Keratinocyte (primary cell): ENCODE measurements at regions not wholly inside any gene's neighbourhood (a gene's known extent, or its start where the extent isn't known, plus 50 kb on each side); places are given as distances from the start of the nearest gene placed in this dataset.

Source experiments
- CTCF ChIP-seq, 3 experiments: IDR thresholded peaks in 1 of 3; conservative IDR thresholded peaks in 1 of 3; optimal IDR thresholded peaks in 1 of 3; 2 replicates in 2 of 3; 3 replicates in 1 of 3; pipeline versions ENCODE3 to v1.5.1; 2011; ENCODE audit warnings: low read length in 3 of 3, mild to moderate bottlenecking in 3 of 3, moderate library complexity in 2 of 3, control low read depth in 1 of 3, inconsistent platforms in 1 of 3; ENCODE audit not compliant: insufficient read depth in 2 of 3; ENCODE audit errors: extremely low read depth in 1 of 3
- EZH2 ChIP-seq: IDR thresholded peaks from one replicate; pipeline ENCODE4 v1.6.1; 2012; ENCODE audit warnings: inconsistent platforms, mild to moderate bottlenecking, low read length, moderate library complexity

- TF ChIP-seq CTCF (optimal IDR thresholded peaks at IDR 0.05 in 1 of 3, IDR thresholded peaks at IDR 0.05 in 1 of 3, conservative IDR thresholded peaks at IDR 0.05 in 1 of 3; ENCODE audit: extremely low read depth in 1 of 3, insufficient read depth in 2 of 3, low read length in 3 of 3) (no peak), EZH2 (no peak)
Observed at GRCh38 chr2:122011493-122012270, 256.2 kb downstream of the TSN start.
